ENCODE measurements at regions not wholly inside any gene's neighbourhood (a gene's known extent, or its start where the extent isn't known, plus 50 kb on each side); places are given as distances from the start of the nearest gene placed in this dataset.

DNA sequence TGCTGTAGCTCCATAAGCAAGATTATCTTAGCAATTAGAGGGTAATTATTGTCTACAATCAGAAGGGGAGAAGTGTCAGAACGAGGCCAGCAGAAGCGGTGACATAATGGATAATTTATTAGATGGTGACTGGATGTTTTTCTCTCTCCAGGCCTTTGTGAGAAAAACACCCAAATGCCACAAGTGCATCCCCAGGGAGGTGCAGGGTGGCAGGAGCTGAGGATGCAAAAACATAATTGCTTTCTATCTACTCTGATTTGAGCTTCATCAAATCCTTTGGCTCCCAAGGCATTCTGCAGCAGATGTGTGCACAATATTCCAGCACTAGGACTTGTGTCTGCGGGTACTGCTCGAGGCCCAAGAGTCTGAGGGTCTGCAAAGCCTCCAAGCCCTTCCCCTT lies 220.1 kb upstream of the SERP2 start:
- ATAC-seq (replicated peaks in 1 of 2) = no peak
- no peak overlapping the region for H3K4me3 Mint-ChIP-seq
- no peaks in the 10 kb centered on the region for H3K36me3 Mint-ChIP-seq (ENCODE audit: insufficient read depth in 2 of 2)
- no peaks in the 10 kb centered on the region for H3K9me3 Mint-ChIP-seq
- no peaks in the 10 kb centered on the region for H3K27me3 Mint-ChIP-seq (ENCODE audit: low read depth)
- no peak overlapping the region for H3K27ac Mint-ChIP-seq
- H3K4me1 Mint-ChIP-seq (ENCODE audit: low read depth) = no peaks in the 10 kb centered on the region
- DNase-seq = no peak

DNA sequence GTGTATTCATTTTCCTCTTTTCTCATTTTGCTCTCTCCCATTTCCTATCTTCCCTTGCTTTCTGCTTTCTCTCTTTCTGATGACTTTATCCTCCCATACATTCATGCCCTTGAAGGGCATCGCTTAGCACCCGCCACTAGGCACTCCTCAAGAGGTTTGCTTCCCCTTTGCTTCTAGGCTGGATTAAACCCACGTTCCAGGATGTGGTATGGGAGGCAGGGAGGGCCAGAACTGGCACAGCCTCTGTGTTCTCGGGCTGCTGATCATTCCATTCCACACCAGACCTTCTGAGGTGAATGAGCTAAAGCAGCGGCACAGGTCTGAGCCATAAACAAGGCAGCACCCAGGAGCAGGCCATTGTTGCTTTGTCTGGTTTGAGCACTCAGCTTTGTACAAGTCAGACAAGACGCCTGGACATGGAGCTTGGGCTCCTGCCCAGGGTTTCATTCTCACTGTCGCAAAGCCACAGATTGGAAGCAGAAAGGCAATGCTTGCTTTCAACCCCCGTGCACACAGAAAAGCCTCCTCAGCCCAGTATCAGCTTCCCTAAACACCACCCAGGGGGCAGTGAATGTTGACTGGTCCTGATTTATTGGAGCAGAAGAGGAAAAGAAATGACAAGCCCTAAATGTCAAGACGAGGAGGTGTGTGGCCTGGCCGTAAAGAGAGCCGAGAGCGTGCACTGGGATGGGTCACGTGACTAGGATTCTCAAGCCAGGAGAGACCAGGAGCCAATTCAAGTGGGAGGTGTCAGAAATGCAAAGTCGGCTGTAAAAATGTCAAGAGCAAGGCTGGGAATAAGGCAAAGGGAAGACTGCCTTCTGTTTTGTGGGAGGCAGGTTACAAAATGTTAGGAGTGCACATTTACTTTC lies 218.0 kb upstream of the SERP2 start:
- Mint-ChIP-seq H3K36me3 (ENCODE audit: insufficient read depth in 2 of 2) (no peaks in the 10 kb centered on the region), H3K4me1 (ENCODE audit: low read depth) (no peaks in the 10 kb centered on the region), H3K9me3 (no peaks in the 10 kb centered on the region), H3K27me3 (ENCODE audit: low read depth) (no peaks in the 10 kb centered on the region), H3K4me3 (no peak overlapping the region), H3K27ac (no peak overlapping the region)
- DNase-seq = no peak
- no peak for ATAC-seq (replicated peaks in 1 of 2)

DNA sequence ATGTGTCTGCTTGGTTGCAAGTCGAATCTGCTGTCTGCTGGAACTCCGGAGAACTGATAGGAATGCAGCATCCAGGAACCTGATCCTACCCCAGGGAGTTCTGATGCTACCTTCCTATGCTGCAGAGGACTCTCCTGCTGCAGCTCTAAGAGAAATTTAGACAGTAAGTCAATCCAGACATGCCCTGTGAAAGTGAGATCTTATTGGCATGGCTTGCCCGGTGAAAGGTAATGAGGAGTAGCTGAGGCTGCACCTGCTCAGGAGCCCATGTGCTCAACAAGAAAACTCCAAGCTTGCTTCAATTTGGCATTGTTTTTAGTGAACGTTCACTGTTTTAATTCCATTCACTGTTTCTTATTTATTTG lies 217.3 kb upstream of the SERP2 start:
- H3K27ac Mint-ChIP-seq = no peak overlapping the region
- no peak overlapping the region for H3K4me3 Mint-ChIP-seq
- no peaks in the 10 kb centered on the region for H3K4me1 Mint-ChIP-seq (ENCODE audit: low read depth)
- no peaks in the 10 kb centered on the region for H3K9me3 Mint-ChIP-seq
- H3K36me3 Mint-ChIP-seq (ENCODE audit: insufficient read depth in 2 of 2) = no peaks in the 10 kb centered on the region
- no peaks in the 10 kb centered on the region for H3K27me3 Mint-ChIP-seq (ENCODE audit: low read depth)
- DNase-seq (no peak), ATAC-seq (replicated peaks in 1 of 2) (no peak)

DNA sequence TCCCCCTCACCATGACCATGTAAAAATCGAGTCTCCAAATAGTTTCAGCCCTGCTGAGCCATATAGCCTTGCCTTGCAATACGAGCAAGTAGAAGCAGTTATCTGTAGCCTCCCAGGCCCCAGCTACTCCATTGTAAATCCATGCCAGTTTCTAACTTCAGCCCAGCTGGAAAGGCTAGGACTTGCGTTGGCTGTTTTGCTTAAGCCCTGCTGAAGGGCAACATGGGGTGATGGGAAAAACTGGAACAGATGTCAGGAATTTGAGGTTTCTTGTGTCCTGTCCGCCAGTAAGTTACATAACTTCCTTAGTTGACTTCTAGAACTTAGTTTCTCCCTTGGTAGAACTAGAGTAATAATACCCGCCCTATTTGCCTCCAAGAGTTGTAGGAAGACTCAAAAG lies 216.0 kb upstream of the SERP2 start:
- ATAC-seq (replicated peaks in 1 of 2) = no peak
- Mint-ChIP-seq H3K27ac (no peak overlapping the region), H3K4me3 (no peak overlapping the region), H3K4me1 (ENCODE audit: low read depth) (no peaks in the 10 kb centered on the region), H3K9me3 (no peaks in the 10 kb centered on the region), H3K27me3 (ENCODE audit: low read depth) (no peaks in the 10 kb centered on the region), H3K36me3 (ENCODE audit: insufficient read depth in 2 of 2) (no peaks in the 10 kb centered on the region)
- no peak for DNase-seq

DNA sequence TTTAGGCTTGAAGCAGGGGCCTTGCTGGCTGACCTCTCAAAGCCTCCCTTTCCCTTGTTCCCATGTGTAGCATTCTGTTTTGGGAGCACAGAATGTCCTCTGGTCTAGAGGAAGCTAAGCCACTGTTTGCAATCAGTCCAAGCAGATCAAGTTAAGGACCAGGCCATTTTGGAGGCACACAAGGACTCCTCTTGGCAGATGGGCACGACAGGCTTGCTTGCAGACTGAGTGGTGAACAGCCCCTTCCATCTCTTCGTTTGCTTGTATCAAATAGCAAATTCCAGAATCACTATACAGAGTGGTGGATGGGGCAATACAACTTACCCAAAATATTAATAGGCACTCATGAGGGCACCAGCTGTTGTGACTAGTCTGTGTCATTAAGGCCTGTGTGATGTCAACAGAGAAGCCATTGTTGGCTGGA lies 215.5 kb upstream of the SERP2 start:
- Mint-ChIP-seq H3K27me3 (ENCODE audit: low read depth) (no peaks in the 10 kb centered on the region), H3K4me3 (no peak overlapping the region), H3K27ac (no peak overlapping the region), H3K4me1 (ENCODE audit: low read depth) (no peaks in the 10 kb centered on the region), H3K9me3 (no peaks in the 10 kb centered on the region), H3K36me3 (ENCODE audit: insufficient read depth in 2 of 2) (no peaks in the 10 kb centered on the region)
- no peak for DNase-seq
- no peak for ATAC-seq (replicated peaks in 1 of 2)

DNA sequence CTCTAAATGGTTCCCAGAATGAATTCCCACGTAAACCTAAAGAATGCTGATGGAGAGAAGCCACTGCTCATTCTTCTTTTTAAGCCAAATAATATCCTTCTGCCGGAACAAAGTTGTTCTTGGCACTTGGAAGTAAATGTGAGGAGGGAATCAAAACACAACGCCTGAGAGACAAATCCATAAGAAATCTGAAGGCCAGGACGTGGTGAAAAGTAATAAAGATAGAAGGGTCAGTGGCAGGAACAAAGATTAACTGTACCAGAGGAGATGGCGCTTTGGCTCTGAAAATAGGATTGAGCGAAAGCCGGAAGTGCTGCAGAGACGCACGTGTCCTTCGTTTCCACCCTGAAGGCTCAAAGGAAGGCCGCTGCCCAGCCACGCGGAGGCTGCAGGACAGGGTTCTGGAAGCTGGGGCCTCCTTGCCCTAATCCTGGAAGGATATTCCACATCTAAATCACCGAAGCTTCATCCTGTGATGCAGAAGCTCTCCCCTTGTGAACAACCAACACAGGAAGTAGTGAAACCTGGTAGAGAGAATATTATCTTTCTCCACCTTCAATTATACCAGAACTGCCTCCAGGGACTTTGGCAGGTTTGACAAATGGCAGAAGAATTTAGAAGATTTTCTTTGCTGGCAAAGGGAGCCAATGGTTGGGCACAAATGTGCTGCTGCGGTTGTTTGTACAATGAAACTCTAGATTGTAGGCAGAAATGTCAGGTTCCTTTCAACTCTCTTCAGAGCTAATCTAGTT lies 214.6 kb upstream of the SERP2 start:
- Mint-ChIP-seq H3K27me3 (ENCODE audit: low read depth) (no peaks in the 10 kb centered on the region), H3K36me3 (ENCODE audit: insufficient read depth in 2 of 2) (no peaks in the 10 kb centered on the region), H3K4me3 (no peak overlapping the region), H3K9me3 (no peaks in the 10 kb centered on the region), H3K27ac (no peak overlapping the region), H3K4me1 (ENCODE audit: low read depth) (no peaks in the 10 kb centered on the region)
- ATAC-seq (replicated peaks in 1 of 2) (no peak), DNase-seq (no peak)

GRCh38 chr13:44159633-44160279 lies 213.9 kb upstream of the SERP2 start:
- Mint-ChIP-seq H3K36me3 (ENCODE audit: insufficient read depth in 2 of 2) (no peaks in the 10 kb centered on the region), H3K9me3 (no peaks in the 10 kb centered on the region), H3K27ac (no peak overlapping the region), H3K4me1 (ENCODE audit: low read depth) (no peaks in the 10 kb centered on the region), H3K27me3 (ENCODE audit: low read depth) (no peaks in the 10 kb centered on the region), H3K4me3 (no peak overlapping the region)
- no peak for DNase-seq
- ATAC-seq (replicated peaks in 1 of 2) = no peak

DNA sequence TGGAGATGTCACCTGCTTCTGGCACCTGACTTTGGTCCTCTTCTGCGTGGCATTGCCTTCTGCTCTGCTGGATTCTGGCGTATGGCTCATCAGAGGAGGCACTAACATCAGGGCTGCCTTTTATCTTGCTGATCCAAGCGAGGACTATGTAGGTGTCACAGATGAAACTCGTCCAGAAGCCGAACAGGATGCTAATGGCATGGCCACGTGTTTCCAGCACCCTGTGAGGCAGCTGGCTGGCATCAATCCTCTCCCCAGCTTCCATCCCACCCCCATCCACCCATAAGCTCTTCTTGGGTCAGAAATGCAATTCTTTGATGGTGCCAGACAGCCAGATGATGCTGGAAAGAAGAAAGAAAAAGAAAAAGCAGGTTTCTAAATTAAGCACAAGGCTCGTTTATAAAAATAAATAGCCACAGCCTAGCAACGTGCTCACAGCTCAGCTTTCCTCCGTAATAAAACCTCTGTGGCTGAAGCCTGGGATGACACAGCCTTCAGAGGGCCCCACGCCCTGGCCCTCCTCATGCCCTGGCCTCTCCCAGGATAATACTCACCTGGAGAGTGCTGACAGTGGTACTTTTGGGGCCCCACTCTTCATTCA lies 212.9 kb upstream of the SERP2 start:
- H3K4me1 Mint-ChIP-seq (ENCODE audit: low read depth) = no peaks in the 10 kb centered on the region
- no peaks in the 10 kb centered on the region for H3K36me3 Mint-ChIP-seq (ENCODE audit: insufficient read depth in 2 of 2)
- H3K4me3 Mint-ChIP-seq = no peak overlapping the region
- no peaks in the 10 kb centered on the region for H3K9me3 Mint-ChIP-seq
- ATAC-seq (replicated peaks in 1 of 2) (no peak), DNase-seq (no peak)
- no peaks in the 10 kb centered on the region for H3K27me3 Mint-ChIP-seq (ENCODE audit: low read depth)
- no peak overlapping the region for H3K27ac Mint-ChIP-seq

GRCh38 chr13:44163108-44163507 lies 210.5 kb upstream of the SERP2 start:
- no peaks in the 10 kb centered on the region for H3K27me3 Mint-ChIP-seq (ENCODE audit: low read depth)
- no peaks in the 10 kb centered on the region for H3K36me3 Mint-ChIP-seq (ENCODE audit: insufficient read depth in 2 of 2)
- DNase-seq (no peak), ATAC-seq (replicated peaks in 1 of 2) (no peak)
- H3K27ac Mint-ChIP-seq = no peak overlapping the region
- H3K9me3 Mint-ChIP-seq = no peaks in the 10 kb centered on the region
- H3K4me3 Mint-ChIP-seq = no peak overlapping the region
- H3K4me1 Mint-ChIP-seq (ENCODE audit: low read depth) = no peaks in the 10 kb centered on the region

DNA sequence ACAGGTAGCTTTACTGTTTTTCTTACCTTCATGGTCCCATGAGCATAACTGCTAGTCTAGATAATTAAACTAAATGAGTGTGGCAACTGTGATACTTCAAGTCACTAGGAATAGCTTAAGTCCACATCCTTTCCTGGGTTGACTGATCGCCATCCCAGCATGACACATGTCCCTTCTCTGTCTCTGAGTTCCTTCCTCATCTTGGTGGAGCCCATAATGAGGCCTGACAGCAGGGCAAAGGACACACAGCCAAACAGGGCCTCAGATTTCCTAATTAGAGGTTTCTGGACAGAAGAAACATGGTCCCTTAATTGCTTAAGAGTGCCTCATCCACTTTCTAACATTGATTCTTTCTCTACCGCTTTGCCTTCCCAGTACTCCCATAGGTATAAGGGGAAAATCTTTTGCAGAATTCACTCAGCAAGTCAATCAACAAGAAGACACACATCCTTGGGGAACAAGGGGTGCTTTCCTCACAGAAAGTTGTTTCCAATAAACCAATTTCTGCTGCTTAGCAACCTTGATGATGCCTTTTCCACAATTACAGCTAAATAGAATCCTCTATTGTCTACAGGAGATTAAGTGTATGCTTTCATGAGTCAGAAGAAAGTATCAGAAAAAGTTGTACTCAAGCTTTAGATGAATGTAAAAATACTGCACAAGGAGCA lies 208.3 kb upstream of the SERP2 start:
- Mint-ChIP-seq H3K4me3 (no peak overlapping the region), H3K4me1 (ENCODE audit: low read depth) (no peaks in the 10 kb centered on the region), H3K9me3 (no peaks in the 10 kb centered on the region), H3K27me3 (ENCODE audit: low read depth) (no peaks in the 10 kb centered on the region), H3K36me3 (ENCODE audit: insufficient read depth in 2 of 2) (no peaks in the 10 kb centered on the region), H3K27ac (no peak overlapping the region)
- ATAC-seq (replicated peaks in 1 of 2) (no peak), DNase-seq (no peak)

DNA sequence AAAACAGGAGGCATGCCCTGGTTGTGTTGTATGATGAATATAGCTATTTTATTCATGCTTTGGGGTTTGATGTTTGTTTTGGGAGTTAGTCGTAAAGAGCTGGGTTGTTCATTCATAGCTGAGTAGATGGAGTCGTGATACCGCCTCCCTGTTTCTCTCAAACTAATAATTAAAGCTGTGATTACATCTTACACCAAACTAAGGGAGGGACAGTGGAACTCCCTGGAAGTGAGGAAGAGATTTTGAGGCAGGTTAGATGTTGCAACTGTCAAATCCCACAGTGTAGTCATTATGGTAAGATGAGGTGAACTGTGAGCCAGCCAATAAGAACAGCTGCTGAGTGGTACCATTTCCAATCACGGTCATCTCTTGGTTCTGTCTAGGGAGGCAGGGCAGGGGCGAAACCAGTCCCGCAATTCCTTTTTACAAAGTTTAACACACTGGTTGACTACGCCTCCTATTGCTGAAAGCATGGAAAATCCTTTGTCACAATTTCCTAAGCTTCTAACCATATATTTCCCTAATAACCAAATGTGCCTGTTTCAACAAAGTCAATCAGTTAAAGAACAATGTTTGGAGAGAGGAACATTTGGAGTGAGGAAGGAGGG lies 207.6 kb upstream of the SERP2 start:
- Mint-ChIP-seq H3K27ac (no peak overlapping the region), H3K4me3 (no peak overlapping the region), H3K36me3 (ENCODE audit: insufficient read depth in 2 of 2) (no peaks in the 10 kb centered on the region), H3K4me1 (ENCODE audit: low read depth) (no peaks in the 10 kb centered on the region), H3K27me3 (ENCODE audit: low read depth) (no peaks in the 10 kb centered on the region), H3K9me3 (no peaks in the 10 kb centered on the region)
- DNase-seq (no peak), ATAC-seq (replicated peaks in 1 of 2) (no peak)

- Mint-ChIP-seq H3K9me3 (no peaks in the 10 kb centered on the region), H3K4me3 (no peak overlapping the region), H3K36me3 (ENCODE audit: insufficient read depth in 2 of 2) (no peaks in the 10 kb centered on the region), H3K4me1 (ENCODE audit: low read depth) (no peaks in the 10 kb centered on the region), H3K27me3 (ENCODE audit: low read depth) (no peaks in the 10 kb centered on the region), H3K27ac (no peak overlapping the region)
- ATAC-seq (replicated peaks in 1 of 2) (no peak), DNase-seq (no peak)
These were observed 204.4 kb upstream of the SERP2 start for GRCh38 chr13:44169018-44169911.
